ENCODE measurements at regions not wholly inside any gene's neighbourhood (a gene's known extent, or its start where the extent isn't known, plus 50 kb on each side); places are given as distances from the start of the nearest gene placed in this dataset.
"Not testable (repeated sequence)": the region's sequence is repeated elsewhere in the genome, so short reads cannot be mapped to it uniquely, and the experiment has no call there.

- intact Hi-C loops (cut with micrococcal nuclease); DNase-seq; ATAC-seq: not testable (repeated sequence)
Observed at GRCh38 chr12:131322460-131322859, 368.8 kb downstream of the ADGRD1 start.

GRCh38 chr12:131323879-131324278 is 370.2 kb downstream of the ADGRD1 start:
- no peak for DNase-seq
- no peak for ATAC-seq
- intact Hi-C loops (cut with micrococcal nuclease): no loop called here

- ATAC-seq: no peak
- intact Hi-C loops (cut with micrococcal nuclease): no loop called here
- DNase-seq: no peak
Observed at GRCh38 chr12:131327521-131328488, 374.1 kb downstream of the ADGRD1 start.

- ATAC-seq; DNase-seq; intact Hi-C loops (cut with micrococcal nuclease): not testable (repeated sequence)
Observed at GRCh38 chr12:131328861-131329845, 375.4 kb downstream of the ADGRD1 start.

- no peak for ATAC-seq
- no peak for DNase-seq
- intact Hi-C loops (cut with micrococcal nuclease): no loop called here
Observed at GRCh38 chr12:131330106-131330815, 376.6 kb downstream of the ADGRD1 start.

GRCh38 chr12:131331148-131331750 is 377.5 kb downstream of the ADGRD1 start:
- DNase-seq: no peak
- ATAC-seq: no peak
- intact Hi-C loops (cut with micrococcal nuclease): no loop called here

- ATAC-seq (no peak), DNase-seq (no peak)
- intact Hi-C loops (cut with micrococcal nuclease): no loop called here
Observed at GRCh38 chr12:131332224-131332623, 378.5 kb downstream of the ADGRD1 start.

- no peak for ATAC-seq
- intact Hi-C loops (cut with micrococcal nuclease): no loop called here
- DNase-seq: no peak
Observed at GRCh38 chr12:131333136-131333535, 377.8 kb upstream of the SFSWAP start.

- ATAC-seq: no peak
- intact Hi-C loops (cut with micrococcal nuclease): no loop called here
- DNase-seq: no peak
Observed at GRCh38 chr12:131333621-131334440, 377.1 kb upstream of the SFSWAP start.

GRCh38 chr12:131334835-131335234 is 376.1 kb upstream of the SFSWAP start:
- DNase-seq (no peak), ATAC-seq (no peak)
- intact Hi-C loops (cut with micrococcal nuclease): no loop called here

GRCh38 chr12:131335456-131335855 is 375.4 kb upstream of the SFSWAP start:
- DNase-seq: no peak
- intact Hi-C loops (cut with micrococcal nuclease): no loop called here

GRCh38 chr12:131337861-131338260 is 373.0 kb upstream of the SFSWAP start:
- ATAC-seq; intact Hi-C loops (cut with micrococcal nuclease); DNase-seq: not testable (repeated sequence)

More at GRCh38 chr12:131335456-131335855, 375.4 kb upstream of the SFSWAP start:
- ATAC-seq: no peak

- ATAC-seq (no peak), DNase-seq (no peak)
- intact Hi-C loops (cut with micrococcal nuclease): no loop called here
Observed at GRCh38 chr12:131340616-131341210, 370.2 kb upstream of the SFSWAP start.

GRCh38 chr12:131341608-131342007 is 369.3 kb upstream of the SFSWAP start:
- ATAC-seq; intact Hi-C loops (cut with micrococcal nuclease); DNase-seq: not testable (repeated sequence)

GRCh38 chr12:131343436-131343835 is 367.5 kb upstream of the SFSWAP start:
- ATAC-seq; intact Hi-C loops (cut with micrococcal nuclease); DNase-seq: not testable (repeated sequence)

- DNase-seq; intact Hi-C loops (cut with micrococcal nuclease); ATAC-seq: not testable (repeated sequence)
Observed at GRCh38 chr12:131344715-131345520, 366.0 kb upstream of the SFSWAP start.

All from left ventricle myocardium superior (tissue), 1 donor.